ENCODE measurements at regions not wholly inside any gene's neighbourhood (a gene's known extent, or its start where the extent isn't known, plus 50 kb on each side); places are given as distances from the start of the nearest gene placed in this dataset.

DNA sequence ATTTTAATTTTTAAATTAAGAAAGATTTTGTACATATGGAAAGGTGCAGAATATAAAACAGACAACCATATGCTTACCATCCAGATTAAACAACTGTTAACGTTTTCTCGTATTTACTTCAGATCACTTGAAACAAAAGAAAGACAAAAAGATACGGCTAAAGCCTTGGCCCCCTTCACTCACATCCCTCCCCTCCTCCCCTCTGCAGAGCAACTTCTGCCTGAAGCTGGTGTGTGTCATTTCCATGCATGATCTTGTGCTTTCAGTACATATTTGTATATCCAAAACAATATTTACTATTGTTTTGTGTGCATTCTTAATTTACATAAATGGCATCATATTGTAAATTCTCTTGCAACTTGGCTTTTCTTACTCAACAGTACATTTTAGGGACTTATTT, 68.5 kb upstream of the ANKRD1 start:
- TF ChIP-seq, protein P1, sequence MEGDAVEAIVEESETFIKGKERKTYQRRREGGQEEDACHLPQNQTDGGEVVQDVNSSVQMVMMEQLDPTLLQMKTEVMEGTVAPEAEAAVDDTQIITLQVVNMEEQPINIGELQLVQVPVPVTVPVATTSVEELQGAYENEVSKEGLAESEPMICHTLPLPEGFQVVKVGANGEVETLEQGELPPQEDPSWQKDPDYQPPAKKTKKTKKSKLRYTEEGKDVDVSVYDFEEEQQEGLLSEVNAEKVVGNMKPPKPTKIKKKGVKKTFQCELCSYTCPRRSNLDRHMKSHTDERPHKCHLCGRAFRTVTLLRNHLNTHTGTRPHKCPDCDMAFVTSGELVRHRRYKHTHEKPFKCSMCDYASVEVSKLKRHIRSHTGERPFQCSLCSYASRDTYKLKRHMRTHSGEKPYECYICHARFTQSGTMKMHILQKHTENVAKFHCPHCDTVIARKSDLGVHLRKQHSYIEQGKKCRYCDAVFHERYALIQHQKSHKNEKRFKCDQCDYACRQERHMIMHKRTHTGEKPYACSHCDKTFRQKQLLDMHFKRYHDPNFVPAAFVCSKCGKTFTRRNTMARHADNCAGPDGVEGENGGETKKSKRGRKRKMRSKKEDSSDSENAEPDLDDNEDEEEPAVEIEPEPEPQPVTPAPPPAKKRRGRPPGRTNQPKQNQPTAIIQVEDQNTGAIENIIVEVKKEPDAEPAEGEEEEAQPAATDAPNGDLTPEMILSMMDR (IDR thresholded peaks at IDR 0.05): no peak
- no peak for TF ChIP-seq POLR2A (IDR thresholded peaks at IDR 0.05)
